ENCODE measurements at regions not wholly inside any gene's neighbourhood (a gene's known extent, or its start where the extent isn't known, plus 50 kb on each side); places are given as distances from the start of the nearest gene placed in this dataset.

- no peak for DNase-seq (ENCODE audit: low read depth)
Measured at GRCh38 chr10:83580373-83581012, 558.8 kb upstream of the GHITM start.

GRCh38 chr10:83582407-83583095 lies 556.8 kb upstream of the GHITM start:
- no peak for DNase-seq (ENCODE audit: low read depth)

- DNase-seq (ENCODE audit: low read depth), result no peak
Measured at GRCh38 chr10:83585686-83586085, 553.6 kb upstream of the GHITM start.

GRCh38 chr10:83592337-83592935 lies 546.9 kb upstream of the GHITM start:
- DNase-seq (ENCODE audit: low read depth), result no peak

- DNase-seq (ENCODE audit: low read depth), result no peak
Measured at GRCh38 chr10:83603708-83604107, 535.6 kb upstream of the GHITM start.

GRCh38 chr10:83605783-83606630 lies 533.3 kb upstream of the GHITM start:
- DNase-seq (ENCODE audit: low read depth), result no peak

- DNase-seq (ENCODE audit: low read depth), result no peak
Measured at GRCh38 chr10:83607959-83608745, 531.2 kb upstream of the GHITM start.

- peak; percentile 5 for DNase-seq (ENCODE audit: low read depth)
Measured at GRCh38 chr10:83612050-83612449, 527.3 kb upstream of the GHITM start.

GRCh38 chr10:83612746-83613145 lies 526.6 kb upstream of the GHITM start:
- DNase-seq (ENCODE audit: low read depth), result no peak

GRCh38 chr10:83617172-83617571 lies 522.1 kb upstream of the GHITM start:
- DNase-seq (ENCODE audit: low read depth), result no peak

GRCh38 chr10:83617692-83618545 lies 521.4 kb upstream of the GHITM start:
- no peak for DNase-seq (ENCODE audit: low read depth)

GRCh38 chr10:83625831-83626360 lies 513.4 kb upstream of the GHITM start:
- no peak for DNase-seq (ENCODE audit: low read depth)

GRCh38 chr10:83632701-83633100 lies 506.6 kb upstream of the GHITM start:
- no peak for DNase-seq (ENCODE audit: low read depth)

GRCh38 chr10:83633547-83633946 lies 505.8 kb upstream of the GHITM start:
- DNase-seq (ENCODE audit: low read depth), result no peak

GRCh38 chr10:83636826-83637225 lies 502.5 kb upstream of the GHITM start:
- no peak for DNase-seq (ENCODE audit: low read depth)

GRCh38 chr10:83647526-83647925 lies 491.8 kb upstream of the GHITM start:
- no peak for DNase-seq (ENCODE audit: low read depth)

GRCh38 chr10:83648201-83648600 lies 491.1 kb upstream of the GHITM start:
- DNase-seq (ENCODE audit: low read depth), result no peak

GRCh38 chr10:83649471-83649870 lies 489.8 kb upstream of the GHITM start:
- no peak for DNase-seq (ENCODE audit: low read depth)

GRCh38 chr10:83654689-83655088 lies 484.6 kb upstream of the GHITM start:
- DNase-seq (ENCODE audit: low read depth), result no peak

GRCh38 chr10:83656924-83657323 lies 482.4 kb upstream of the GHITM start:
- no peak for DNase-seq (ENCODE audit: low read depth)

- no peak for DNase-seq (ENCODE audit: low read depth)
Measured at GRCh38 chr10:83657487-83657886, 481.8 kb upstream of the GHITM start.
